ENCODE measurements at regions not wholly inside any gene's neighbourhood (a gene's known extent, or its start where the extent isn't known, plus 50 kb on each side); places are given as distances from the start of the nearest gene placed in this dataset.
A peak's percentile ranks its signal among the peaks of the same experiment; 100 is the strongest.

DNA sequence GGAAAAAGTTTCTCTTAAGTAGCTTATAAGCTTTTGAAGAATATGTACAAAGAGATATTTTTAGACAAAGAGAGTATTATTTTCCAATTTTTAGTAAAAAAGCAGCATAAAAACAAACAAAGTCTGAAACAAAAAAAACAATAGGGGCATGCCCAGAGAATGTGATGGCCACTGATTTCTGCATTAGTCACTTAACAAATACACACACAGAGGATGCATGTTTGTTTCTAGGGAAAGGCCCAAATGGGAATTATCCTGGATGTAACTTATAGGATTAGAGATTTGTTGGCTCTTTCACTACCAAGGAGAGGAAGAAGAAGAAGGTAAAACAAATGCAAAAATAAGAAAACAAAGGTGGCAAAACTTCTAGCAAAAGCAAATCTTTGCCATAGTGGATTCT, 95.9 kb upstream of the SCOC start:
- DNase-seq = no peak

DNA sequence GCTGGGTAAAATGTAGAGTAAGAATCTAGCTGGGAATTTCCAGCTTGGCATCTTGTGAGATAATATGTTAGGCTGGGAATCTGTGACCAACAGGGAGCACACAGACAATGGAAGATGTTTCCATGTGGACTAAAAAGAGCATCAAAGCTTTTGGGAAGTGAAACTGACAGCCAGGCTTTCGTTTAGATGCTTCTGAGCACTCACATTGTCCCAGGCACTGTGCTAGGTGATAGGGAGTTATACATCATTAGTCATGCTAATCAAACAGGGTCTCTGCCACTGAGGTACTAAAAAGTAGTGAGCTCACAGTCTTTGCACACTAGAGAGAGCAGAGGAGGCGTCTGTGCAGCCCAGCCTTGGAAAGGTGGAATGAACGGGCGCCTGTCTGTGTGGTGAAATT, 101.9 kb upstream of the SCOC start:
- no peak for DNase-seq

DNA sequence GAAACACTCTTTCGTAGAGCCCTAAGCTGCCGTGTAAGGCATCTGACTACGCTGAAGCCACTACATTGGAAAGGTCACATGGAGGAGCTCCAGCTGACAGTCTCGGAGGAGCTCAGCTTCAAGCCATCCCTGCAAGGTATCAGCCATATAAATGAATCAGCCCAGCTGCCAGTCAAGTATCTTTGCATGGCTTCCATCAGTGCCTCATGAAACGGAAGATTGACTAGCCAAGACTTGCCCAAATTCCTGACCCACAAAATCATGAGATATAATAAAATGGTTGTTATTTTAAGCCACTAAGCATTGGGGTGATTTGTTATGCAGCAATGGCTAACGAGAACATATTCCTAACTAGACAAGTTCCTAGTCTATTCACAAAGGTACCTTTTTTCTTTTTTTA, 104.1 kb upstream of the SCOC start:
- no peak for DNase-seq

DNA sequence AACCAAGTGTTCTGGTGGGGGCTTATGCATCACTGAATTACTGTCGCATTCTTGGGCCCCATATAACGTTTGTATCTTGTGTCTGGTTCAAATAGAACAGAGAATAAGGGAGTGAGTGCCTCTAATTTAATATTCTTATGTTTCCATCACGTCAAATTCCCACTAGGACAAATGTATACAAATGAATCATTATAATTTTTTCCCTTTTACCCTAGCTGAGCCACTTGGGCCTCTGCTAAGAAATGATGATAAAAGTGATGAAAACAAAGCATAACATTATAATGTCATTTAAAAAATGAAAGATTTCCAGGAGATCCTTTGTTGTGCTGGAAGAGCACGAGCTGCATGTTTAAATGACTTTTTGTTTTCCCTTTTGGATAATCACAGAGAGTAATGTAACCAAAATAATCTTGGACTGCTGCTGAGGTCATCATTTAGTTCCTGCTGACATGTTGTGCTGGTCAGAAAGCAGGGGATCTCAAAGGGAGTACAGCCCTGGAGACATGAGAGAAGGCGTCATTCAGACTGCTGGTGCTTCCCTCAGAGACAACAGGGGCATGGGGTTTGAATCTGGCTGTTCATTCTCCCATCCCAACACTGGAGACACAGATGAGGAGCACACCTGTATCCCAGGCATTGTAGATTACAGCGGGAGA, 105.1 kb upstream of the SCOC start:
- no peak for DNase-seq

DNA sequence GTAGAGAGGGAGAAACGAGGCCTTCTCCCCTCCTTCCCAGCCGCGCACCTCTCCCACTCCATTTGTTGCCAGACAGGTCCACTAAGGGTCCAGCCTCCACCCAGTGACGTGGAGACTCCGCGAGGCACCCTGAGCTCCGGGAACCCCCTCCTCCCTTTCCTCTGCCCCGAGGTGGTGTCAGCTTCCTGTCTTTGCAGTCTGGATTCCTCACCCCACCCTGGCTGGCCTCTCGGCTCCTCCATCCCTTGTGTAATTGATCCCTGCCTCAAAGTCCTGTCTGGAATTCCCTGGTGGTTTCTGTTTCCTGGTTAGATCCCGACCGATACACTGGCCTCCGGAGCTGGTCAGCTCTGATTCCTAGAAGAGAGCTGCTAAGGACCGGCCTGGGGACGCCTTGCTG, 105.9 kb upstream of the SCOC start:
- DNase-seq = no peak

DNA sequence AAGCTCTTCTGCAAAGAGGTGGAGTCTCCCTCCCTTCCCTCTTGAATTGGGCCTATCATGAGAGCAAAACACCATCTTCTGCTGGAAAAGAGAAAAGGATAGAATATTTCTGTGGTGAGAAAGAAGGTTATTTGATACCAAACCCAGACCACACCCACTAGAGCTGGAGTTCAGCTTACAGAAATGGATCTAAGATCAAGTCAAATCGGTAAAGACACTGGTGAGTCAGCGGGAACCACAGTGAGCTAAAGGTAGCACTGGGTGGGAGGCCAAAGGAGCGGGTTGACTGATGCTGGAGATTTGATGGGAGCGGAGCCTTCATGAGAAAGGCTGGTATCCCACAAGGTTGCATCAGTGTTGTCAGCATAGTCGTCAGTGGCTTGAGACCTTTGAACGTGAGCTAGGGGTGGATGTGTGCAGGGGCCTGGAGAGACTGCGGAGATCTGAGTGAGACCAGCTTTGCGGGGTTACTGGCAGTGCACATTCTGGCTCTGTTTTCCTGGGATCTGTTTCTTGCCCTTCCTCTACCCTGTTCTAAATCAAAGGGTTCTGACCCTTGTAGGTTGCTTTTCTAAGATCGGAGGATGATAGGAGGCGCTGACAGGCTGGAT, 106.4 kb upstream of the SCOC start:
- no peak for DNase-seq

DNA sequence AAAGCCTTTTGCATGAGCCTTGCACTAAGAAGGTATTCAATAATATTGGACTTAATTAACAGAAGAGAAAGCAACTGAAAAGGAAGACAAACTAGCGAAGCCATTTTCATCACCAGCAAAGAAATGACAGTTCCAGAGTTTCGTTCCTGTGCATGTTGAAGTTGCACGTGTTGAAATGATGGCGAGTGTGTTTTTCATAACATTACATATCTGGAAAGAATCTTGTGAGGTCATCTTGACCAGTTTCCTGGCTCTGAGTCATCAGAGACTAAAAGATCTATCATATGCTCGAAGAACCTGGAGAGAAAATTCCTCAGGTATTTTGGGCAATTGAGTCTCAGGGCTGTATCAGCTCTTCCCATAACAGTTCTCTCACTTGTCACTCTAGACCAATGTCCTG, 106.2 kb upstream of the MAML3 start:
- DNase-seq = no peak

DNA sequence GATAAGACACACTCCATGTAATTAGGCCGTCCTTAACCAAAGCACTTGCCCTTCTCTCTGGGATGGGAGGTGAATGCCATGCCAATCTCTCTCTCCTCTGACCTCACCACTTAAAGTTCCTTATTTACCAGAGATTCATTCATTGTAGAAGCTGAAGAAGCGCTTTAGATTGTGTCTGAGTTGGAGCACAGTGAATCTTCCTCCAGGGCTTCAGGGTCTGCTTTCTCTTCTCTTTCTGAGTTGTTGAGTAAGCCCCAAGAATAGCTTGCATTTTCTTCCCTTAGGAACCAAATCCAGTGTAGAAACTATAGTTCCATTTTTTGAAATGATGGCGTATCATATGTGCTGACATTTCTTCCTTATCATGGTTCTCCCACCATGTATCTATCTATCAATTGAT, 104.5 kb upstream of the MAML3 start:
- no peak for DNase-seq

DNA sequence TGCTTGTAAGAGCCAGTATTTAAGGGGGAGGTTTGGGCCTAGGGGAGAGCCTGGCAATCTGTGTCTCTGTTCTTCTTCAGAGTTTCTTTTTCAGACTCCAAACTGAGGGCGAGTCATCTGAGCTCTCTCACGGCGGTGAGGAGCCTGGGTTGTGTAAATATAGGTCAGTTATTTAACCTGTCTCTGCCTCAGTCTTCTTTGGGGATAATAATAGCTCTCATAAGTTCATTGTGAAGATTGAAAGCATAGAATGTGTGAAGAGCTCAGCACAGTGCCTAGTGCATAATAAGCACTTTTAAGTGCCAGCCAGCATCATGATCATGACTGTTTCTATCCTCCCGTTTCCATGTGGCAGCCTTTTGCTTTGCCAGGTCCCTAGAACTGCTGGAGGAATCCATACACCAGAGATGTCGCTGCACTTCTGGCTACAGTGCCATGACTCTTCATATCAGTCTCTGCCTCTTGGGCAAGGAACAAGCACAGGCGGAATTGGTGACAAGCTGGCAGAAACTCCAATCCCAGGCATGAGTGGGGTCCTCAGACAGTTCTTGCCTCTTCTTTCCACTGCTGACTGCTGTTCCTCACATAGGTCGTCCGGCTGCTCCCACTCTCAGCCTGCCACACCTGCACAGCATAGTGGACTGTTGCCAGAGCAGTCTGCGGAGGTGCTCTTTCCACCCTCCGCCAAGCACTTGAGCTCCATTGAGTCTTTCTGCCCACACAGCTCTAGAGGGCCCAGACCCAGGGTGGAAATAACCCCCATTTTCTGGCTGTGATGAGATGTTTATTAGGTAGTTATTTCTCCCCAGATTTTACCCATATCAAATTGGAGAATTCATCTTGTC, 103.7 kb upstream of the MAML3 start:
- DNase-seq = peak; percentile 75

DNA sequence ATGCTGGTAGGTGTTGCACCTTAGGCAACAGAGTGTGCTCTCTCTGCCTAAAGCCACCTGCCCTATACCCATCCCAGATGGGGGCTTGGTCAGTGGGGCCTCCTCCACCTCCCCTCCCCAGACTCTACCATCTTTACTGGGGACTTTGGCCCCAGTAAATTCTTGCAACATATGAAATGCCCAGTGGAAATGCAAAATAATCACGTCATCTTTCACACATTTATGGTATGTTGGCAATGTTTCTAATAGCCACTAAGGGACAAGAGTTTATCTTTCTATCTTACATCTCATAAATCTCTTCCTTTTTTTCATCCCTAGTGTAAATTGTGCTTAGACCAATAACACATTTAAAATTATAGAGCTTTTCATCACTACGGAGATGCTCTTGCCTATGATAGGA, 103.0 kb upstream of the MAML3 start:
- DNase-seq = no peak

DNA sequence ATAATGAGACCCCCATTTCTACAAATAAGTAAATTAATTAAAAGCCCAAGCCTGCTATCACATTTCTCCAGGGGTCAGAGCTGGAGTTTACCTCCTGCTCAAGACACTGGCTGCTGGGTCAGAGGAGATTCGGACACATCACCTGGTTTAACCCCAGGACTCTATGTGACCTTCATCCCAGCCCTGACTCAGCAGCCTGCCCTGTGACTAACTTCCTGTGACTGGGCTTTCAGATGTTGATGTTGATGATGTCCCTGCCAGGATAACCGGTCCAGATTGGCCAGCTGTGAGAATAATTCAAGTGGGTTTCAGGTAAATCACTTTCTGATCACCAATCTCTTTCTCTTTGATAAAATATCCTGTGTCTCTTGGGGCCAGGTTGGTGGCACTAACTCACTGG, 102.4 kb upstream of the MAML3 start:
- DNase-seq = no peak

DNA sequence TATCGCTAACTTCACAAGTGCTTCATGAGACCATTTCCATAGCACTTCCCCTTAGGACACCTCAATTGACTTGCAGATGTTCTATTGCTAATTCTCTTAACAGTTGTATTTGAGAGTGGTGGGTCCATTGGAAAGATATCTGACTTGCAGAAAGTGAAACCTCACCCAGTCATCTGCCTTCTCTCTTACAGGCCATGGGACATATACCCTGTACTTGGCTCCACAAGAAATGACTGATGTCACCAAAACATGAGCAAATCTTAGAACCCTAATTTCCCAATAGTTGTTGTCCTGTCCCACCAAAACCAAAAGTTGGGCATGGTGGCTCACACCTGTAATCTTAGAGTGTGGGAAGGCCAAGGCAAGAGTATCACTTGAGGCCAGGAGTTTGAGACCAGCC, 101.9 kb upstream of the MAML3 start:
- DNase-seq = no peak

DNA sequence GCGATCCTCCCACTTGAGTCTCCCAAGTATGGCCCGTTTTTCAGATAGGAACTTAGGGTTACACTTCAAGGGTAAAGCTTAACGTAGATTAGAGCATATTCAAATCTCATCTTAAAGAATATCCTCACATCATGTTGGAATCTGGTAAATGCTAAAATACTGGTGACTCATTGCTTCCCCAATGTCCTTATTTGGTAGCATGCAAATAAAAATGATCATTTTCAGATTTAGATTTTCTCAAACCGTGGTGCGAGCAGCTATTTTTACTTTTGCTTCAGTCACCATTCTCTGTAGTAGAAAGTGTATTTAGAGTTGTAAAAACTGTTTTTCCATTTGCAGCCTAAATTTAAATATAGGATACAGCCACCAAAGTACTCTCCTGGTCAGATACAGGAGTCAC, 101.5 kb upstream of the MAML3 start:
- DNase-seq = no peak

DNA sequence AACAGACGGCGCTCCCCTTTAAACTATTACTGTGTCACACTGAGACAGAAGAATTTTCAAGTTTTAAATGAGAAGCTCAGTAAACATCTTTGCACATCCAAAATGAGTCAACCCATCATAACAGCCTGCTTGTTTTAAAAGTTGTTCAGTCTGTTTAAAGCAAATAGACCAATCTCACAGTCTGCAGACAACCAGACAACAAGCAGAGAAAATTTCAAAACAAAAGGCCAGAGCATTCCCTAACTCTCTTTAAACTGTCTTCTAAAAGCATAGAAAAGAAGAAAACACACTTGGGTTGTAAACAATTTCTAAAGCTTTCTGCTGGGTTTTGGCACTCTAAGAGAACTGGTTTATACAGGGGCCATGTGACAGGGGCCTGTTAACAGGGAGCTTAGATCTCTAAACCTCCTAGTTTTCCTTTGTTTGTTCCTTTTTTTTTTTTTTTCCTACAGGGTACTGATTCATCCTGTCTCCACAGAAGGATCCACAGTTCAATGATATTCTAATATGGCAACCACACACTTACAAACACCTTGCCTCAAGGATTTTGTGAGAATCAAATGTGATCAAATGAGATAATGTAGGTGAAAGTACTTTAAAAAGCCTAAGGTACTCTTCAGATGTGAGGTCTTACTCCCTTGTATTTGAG, 100.8 kb upstream of the MAML3 start:
- DNase-seq = no peak

DNA sequence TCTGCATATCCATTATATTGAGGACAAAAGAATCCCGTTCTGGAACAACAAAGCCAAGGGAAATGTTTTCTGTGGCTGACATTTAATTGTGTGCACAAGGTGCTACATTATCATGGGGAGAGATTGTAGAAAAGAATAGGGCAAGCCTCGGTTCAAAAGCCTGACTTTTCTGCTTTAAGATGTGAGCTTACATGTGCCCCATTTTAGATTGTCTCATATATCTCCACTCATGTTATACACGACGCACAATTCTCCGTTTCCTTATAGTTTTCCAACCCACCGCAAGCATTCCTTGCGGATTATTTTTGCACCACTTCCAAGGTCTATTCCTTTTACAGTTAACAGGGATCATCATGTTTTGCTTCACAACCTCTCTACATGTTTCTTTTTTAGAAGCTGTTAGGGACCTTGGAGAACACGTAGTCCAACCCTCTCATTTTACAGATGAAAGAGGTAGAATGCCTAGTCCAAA, 99.6 kb upstream of the MAML3 start:
- no peak for DNase-seq

DNA sequence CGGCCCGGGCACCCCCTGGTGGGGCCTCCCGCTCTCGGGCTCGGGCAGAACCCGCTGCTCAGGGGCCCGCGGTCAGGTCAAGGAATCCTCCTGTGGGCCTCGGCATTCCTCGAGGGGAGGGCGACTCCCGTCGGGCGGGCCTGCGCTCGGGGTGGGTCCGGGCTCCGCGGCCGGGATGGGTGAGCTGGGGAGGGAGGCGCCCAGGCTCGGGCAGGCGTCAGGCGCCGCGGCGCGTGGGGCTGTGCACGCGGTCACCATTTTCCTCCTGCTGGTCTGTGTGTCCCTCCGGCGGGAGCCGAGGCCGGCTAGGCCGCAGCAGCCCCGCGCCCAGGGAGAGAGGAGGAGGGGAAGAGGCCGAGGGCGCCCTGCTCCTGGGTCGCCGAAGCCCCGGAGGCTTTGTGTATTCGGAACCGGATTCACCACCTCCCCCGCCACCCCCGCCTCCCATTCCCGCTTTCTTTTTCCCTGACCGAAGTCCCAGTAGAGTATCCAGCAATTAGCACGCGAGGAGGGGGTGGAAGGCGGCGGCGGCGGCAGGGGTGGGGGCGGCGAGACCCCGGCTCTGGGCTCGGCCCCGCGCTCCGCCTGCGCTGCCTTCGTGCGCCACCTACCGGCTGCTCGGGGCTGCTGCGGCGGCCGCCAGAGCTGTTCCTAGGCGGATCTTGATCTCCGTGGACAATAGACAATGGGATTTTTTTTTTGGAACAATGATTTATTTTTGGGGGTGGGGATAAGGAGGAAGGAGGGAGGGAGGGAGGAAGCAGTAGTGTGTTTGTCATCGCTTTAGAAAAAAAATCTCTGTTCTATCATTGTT, 99.0 kb upstream of the MAML3 start:
- peak; percentile 70 for DNase-seq

DNA sequence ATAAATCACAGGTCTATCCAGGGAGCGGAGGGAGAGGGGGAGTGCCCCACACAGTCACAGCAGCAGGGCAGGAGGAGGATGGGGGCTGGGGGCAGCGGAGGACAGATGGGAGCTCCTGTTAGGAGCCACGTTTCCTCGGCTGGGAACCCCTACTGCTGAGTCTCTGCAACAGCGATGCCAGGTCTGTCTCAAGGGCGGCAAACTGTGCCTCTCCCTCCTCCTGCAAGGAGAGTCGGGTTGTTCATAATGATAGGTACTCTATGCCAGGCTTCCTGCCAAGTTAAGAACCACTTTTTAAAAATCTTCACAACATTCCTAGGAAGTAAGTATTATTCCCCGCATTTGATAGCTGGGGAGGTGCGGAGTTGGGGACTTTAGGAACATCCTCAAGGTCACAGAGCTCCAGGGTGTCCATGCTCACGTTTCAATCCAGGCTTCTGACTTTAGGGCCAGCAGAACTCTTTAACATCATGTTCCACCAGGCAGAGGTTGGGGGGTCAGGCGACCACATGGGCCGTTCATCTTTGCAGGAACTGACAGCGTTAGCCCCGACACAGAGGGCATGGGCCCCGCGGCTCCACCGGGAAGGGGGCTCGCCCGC, 98.3 kb upstream of the MAML3 start:
- peak; percentile 70 for DNase-seq

DNA sequence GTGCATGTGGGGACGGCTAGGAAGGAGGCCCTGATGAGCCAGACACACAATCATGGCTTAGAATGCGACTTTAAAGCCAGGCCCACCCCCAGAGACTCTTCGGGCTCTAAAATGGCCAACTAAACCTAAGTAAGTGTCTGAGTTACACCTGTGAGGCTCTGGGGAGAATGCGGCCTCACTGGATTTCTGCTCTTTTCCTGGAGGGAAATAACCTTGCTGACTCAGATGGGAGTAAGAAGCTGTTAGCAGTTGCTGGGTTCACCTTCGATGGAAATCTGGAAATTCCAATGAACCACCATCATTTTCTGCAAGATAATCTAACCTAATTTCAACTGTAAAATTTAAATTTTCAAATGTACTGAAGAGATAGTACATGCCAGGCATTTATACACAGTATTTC, 97.6 kb upstream of the MAML3 start:
- DNase-seq = no peak

DNA sequence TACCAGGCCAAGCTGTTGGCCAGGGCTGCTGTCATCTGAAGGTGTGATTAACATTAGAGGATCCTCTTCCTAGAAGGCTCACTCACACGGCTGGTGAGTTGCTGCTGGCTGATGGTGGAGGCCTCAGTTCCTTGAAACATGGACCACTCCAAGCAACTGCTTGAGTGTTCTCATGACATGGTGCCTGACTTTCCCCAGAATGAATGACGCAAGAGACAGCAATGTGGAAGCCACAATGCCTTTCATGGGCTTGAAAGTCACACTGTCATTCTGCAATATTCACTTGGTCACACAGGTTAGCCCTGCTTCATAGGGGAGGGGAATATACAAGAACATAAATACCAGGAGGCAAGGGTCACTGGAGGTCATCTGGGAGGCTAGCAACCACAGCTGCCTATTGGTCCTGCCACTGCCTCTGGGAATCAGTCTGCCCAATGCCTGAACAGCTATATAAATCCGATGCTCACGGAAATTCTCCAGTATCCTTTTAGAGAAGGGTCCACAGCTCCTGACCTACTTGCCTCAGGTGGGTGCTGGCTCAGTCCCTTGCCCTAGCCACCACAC, 97.1 kb upstream of the MAML3 start:
- DNase-seq = no peak

DNA sequence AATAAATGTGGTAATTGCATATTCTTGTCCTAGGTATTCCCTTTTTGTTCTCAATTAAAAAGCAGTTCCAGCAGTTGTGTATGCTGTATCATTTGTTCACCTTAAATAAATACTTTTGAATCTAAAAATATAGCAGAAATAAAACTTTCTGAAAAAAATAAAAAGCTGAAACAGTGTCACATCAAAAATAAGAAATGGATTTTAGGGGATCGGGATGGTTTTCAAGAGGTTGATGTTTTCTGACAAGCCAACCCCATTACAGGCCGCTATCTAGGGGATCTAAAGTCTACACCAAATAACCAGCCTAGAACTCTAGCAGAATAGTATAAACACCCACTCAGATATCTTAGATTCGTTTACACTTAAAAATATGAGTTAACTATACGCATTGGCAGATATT, 95.4 kb upstream of the MAML3 start:
- DNase-seq = no peak

DNA sequence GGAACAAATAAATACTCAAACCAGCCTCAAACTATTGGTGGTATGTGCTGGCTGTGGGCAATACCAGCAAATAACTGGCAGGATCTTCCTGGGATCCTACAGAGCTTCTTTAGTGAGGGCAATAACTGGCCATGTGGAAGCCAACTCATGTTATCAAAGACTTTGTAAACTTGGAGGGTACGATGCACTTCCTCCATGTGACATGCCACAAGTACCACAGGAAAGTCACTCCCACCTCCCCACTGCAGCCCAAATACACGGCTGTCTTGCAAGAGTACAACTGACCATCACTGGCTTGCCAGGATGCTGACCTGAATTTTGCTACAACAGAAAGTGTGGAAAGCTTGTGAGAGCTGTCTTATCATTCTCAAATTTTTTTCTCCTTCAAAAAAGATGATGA, 93.3 kb upstream of the MAML3 start:
- DNase-seq = no peak

DNA sequence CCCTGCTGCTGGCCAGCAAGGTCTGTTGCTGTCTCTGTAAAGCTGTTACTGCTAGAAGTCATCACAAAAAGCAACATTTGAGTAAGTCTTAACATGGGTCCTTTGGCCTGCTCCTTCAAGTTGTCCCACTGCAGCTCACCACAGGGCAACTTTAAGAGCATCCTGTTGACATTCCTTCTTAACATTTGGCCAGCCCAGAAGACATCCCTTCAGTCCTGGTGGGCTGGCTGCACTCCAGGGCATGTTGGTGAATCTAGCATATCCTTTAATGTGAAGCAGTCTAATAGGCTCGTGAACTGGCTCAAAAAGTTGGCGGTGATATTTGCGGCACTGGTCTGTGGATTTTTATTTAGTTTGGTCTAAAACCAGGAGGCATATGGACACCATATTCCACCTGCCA, 92.2 kb upstream of the MAML3 start:
- no peak for DNase-seq
